ENCODE measurements at regions not wholly inside any gene's neighbourhood (a gene's known extent, or its start where the extent isn't known, plus 50 kb on each side); places are given as distances from the start of the nearest gene placed in this dataset.

- peaks cover 7% of the 10 kb centered on the region for H3K4me1 ChIP-seq
Measured at GRCh38 chr11:95599959-95600586, 189.5 kb downstream of the FAM76B start.

GRCh38 chr11:95595973-95596489 is 193.6 kb downstream of the FAM76B start:
- Mint-ChIP-seq H3K4me1 (peaks cover 33% of the 10 kb centered on the region), H3K36me3 (peaks cover 4% of the 10 kb centered on the region), H3K4me3 (no peak overlapping the region), H3K27ac (no peak overlapping the region), H3K27me3 (ENCODE audit: insufficient read depth, low read depth) (peaks cover 4% of the 10 kb centered on the region), H3K9me3 (no peaks in the 10 kb centered on the region)
- H2AFZ ChIP-seq (replicated peaks), result no peak overlapping the region
- no peak overlapping the region for H3K4me3 ChIP-seq
- H3K79me2 ChIP-seq (ENCODE audit: low read depth), result no peaks in the 10 kb centered on the region
- H3K27me3 ChIP-seq, result no peaks in the 10 kb centered on the region
- no peak overlapping the region for H3K9ac ChIP-seq
- no peaks in the 10 kb centered on the region for H3K9me3 ChIP-seq (ENCODE audit: low read depth)
- no peak overlapping the region for H3K27ac ChIP-seq
- no peak for DNase-seq (ENCODE audit: low spot score)
- no peaks in the 10 kb centered on the region for H4K20me1 ChIP-seq (ENCODE audit: low read depth)
- H3K4me2 ChIP-seq, result no peak overlapping the region
- H3F3A ChIP-seq (ENCODE audit: low read depth), result peaks cover 9% of the 10 kb centered on the region
- TF ChIP-seq CTCF (IDR thresholded peaks at IDR 0.05) (no peak), EZH2phosphoT487 (IDR thresholded peaks at IDR 0.05) (no peak), EZH2 (IDR thresholded peaks at IDR 0.05) (no peak)
- no peaks in the 10 kb centered on the region for H3K36me3 ChIP-seq
- H3K4me1 ChIP-seq, result peaks cover 24% of the 10 kb centered on the region

More at GRCh38 chr11:95599959-95600586, 189.5 kb downstream of the FAM76B start:
- Histone ChIP-seq H3K4me2 (peak overlapping the region; percentile 4), H3K9me3 (ENCODE audit: low read depth) (no peaks in the 10 kb centered on the region), H2AFZ (replicated peaks) (no peak overlapping the region), H4K20me1 (ENCODE audit: low read depth) (no peaks in the 10 kb centered on the region), H3K36me3 (no peaks in the 10 kb centered on the region), H3K9ac (no peak overlapping the region), H3K79me2 (ENCODE audit: low read depth) (no peaks in the 10 kb centered on the region), H3F3A (ENCODE audit: low read depth) (no peaks in the 10 kb centered on the region), H3K27me3 (no peaks in the 10 kb centered on the region), H3K27ac (no peak overlapping the region), H3K4me3 (no peak overlapping the region)
- H3K27me3 Mint-ChIP-seq (ENCODE audit: insufficient read depth, low read depth), result peaks cover 7% of the 10 kb centered on the region
- peaks cover 4% of the 10 kb centered on the region for H3K36me3 Mint-ChIP-seq
- no peak overlapping the region for H3K4me3 Mint-ChIP-seq
- peaks cover 21% of the 10 kb centered on the region for H3K4me1 Mint-ChIP-seq
- H3K9me3 Mint-ChIP-seq, result no peaks in the 10 kb centered on the region
- peak; percentile 12 for DNase-seq (ENCODE audit: low spot score)
- no peak for TF ChIP-seq EZH2 (IDR thresholded peaks at IDR 0.05)
- H3K27ac Mint-ChIP-seq, result no peak overlapping the region

- Histone ChIP-seq H3K27me3 (no peaks in the 10 kb centered on the region), H3K4me3 (no peak overlapping the region), H3K4me2 (no peak overlapping the region), H3K36me3 (no peaks in the 10 kb centered on the region), H4K20me1 (ENCODE audit: low read depth) (no peaks in the 10 kb centered on the region), H3K9ac (no peak overlapping the region), H3K4me1 (peaks cover 24% of the 10 kb centered on the region), H3K9me3 (ENCODE audit: low read depth) (no peaks in the 10 kb centered on the region), H2AFZ (replicated peaks) (no peak overlapping the region), H3F3A (ENCODE audit: low read depth) (peaks cover 9% of the 10 kb centered on the region), H3K27ac (no peak overlapping the region), H3K79me2 (ENCODE audit: low read depth) (no peaks in the 10 kb centered on the region)
- Mint-ChIP-seq H3K27ac (no peak overlapping the region), H3K4me3 (no peak overlapping the region), H3K4me1 (peaks cover 29% of the 10 kb centered on the region), H3K9me3 (no peaks in the 10 kb centered on the region), H3K27me3 (ENCODE audit: insufficient read depth, low read depth) (peaks cover 4% of the 10 kb centered on the region), H3K36me3 (peaks cover 4% of the 10 kb centered on the region)
- no peak for DNase-seq (ENCODE audit: low spot score)
- TF ChIP-seq EZH2phosphoT487 (IDR thresholded peaks at IDR 0.05) (no peak), CTCF (IDR thresholded peaks at IDR 0.05) (no peak), EZH2 (IDR thresholded peaks at IDR 0.05) (no peak)
Measured at GRCh38 chr11:95595541-95595940, 194.0 kb downstream of the FAM76B start.

GRCh38 chr11:95593111-95593510 is 196.5 kb downstream of the FAM76B start:
- no peaks in the 10 kb centered on the region for H4K20me1 ChIP-seq (ENCODE audit: low read depth)
- Mint-ChIP-seq H3K36me3 (peaks cover 4% of the 10 kb centered on the region), H3K27ac (no peak overlapping the region), H3K9me3 (no peaks in the 10 kb centered on the region), H3K4me1 (peaks cover 21% of the 10 kb centered on the region), H3K4me3 (no peak overlapping the region), H3K27me3 (ENCODE audit: insufficient read depth, low read depth) (peaks cover 4% of the 10 kb centered on the region)
- H3K36me3 ChIP-seq, result no peaks in the 10 kb centered on the region
- H2AFZ ChIP-seq (replicated peaks), result no peak overlapping the region
- H3K9ac ChIP-seq, result no peak overlapping the region
- no peak for DNase-seq (ENCODE audit: low spot score)
- no peak overlapping the region for H3K27ac ChIP-seq
- H3K27me3 ChIP-seq, result no peaks in the 10 kb centered on the region
- H3K9me3 ChIP-seq (ENCODE audit: low read depth), result no peaks in the 10 kb centered on the region
- H3K4me1 ChIP-seq, result peaks cover 16% of the 10 kb centered on the region
- H3K4me2 ChIP-seq, result peak overlapping the region; percentile 53
- H3F3A ChIP-seq (ENCODE audit: low read depth), result peaks cover 9% of the 10 kb centered on the region
- no peak overlapping the region for H3K4me3 ChIP-seq
- H3K79me2 ChIP-seq (ENCODE audit: low read depth), result no peaks in the 10 kb centered on the region
- TF ChIP-seq EZH2 (IDR thresholded peaks at IDR 0.05), result no peak
- no peak for TF ChIP-seq CTCF (IDR thresholded peaks at IDR 0.05)
- TF ChIP-seq EZH2phosphoT487 (IDR thresholded peaks at IDR 0.05), result no peak
